22Rv1 (cell line): ENCODE measurements at regions not wholly inside any gene's neighbourhood (a gene's known extent, or its start where the extent isn't known, plus 50 kb on each side); places are given as distances from the start of the nearest gene placed in this dataset.

Source experiments
- CTCF ChIP-seq: fragments of 450-650 bp; IDR thresholded peaks from 2 replicates; pipeline ENCODE4 v1.5.1; 2017; ENCODE audit warnings: mild to moderate bottlenecking
- ZFX ChIP-seq: fragments of 450-650 bp; IDR thresholded peaks from 2 replicates; pipeline ENCODE4 v1.6.1; 2017; ENCODE audit warnings: antibody characterized with exemption, borderline replicate concordance

GRCh38 chr11:131041331-131042040 is 125.2 kb upstream of the SNX19 start:
- no peak for TF ChIP-seq CTCF
- TF ChIP-seq ZFX, result no peak
